Neural crest cell (in vitro differentiated cells): ENCODE measurements at regions not wholly inside any gene's neighbourhood (a gene's known extent, or its start where the extent isn't known, plus 50 kb on each side); places are given as distances from the start of the nearest gene placed in this dataset.

Source experiments
- DNase-seq: peaks from one replicate; pipeline ENCODE4 v3.0.0; 2021; ENCODE audit warnings: low read depth, mixed read lengths, low spot score
- H3K27ac Mint-ChIP-seq: one replicate; pipeline ENCODE4 v1.8.0; 2021; ENCODE audit warnings: mild to moderate bottlenecking, mixed read lengths; ENCODE audit not compliant: unreplicated experiment
- H3K27me3 Mint-ChIP-seq: 2 replicates; pipeline ENCODE4 v1.8.0; 2021; ENCODE audit warnings: low read depth, mild to moderate bottlenecking, mixed read lengths
- H3K36me3 Mint-ChIP-seq: 2 replicates; pipeline ENCODE4 v1.8.0; 2021; ENCODE audit warnings: low read depth, mild to moderate bottlenecking, mixed read lengths
- H3K4me1 Mint-ChIP-seq: 2 replicates; pipeline ENCODE4 v1.8.0; 2021; ENCODE audit warnings: mixed read lengths
- H3K4me3 Mint-ChIP-seq: one replicate; pipeline ENCODE4 v1.8.0; 2021; ENCODE audit warnings: mild to moderate bottlenecking, mixed read lengths
- H3K9me3 Mint-ChIP-seq: 2 replicates; pipeline ENCODE4 v1.8.0; 2021; ENCODE audit warnings: mixed read lengths
- TF ChIP-seq, protein P1 (sequence below): fragments of 200-600 bp; sonication (generic); conservative IDR thresholded peaks from 2 replicates; pipeline ENCODE4 v1.5.0; 2021; ENCODE audit warnings: antibody characterized with exemption, mild to moderate bottlenecking

- DNase-seq: no peak
- Mint-ChIP-seq H3K9me3 (no peaks in the 10 kb centered on the region), H3K4me3 (no peak overlapping the region), H3K36me3 (no peaks in the 10 kb centered on the region), H3K27me3 (no peaks in the 10 kb centered on the region), H3K27ac (no peak overlapping the region), H3K4me1 (peaks cover 3% of the 10 kb centered on the region)
- TF ChIP-seq, protein P1, sequence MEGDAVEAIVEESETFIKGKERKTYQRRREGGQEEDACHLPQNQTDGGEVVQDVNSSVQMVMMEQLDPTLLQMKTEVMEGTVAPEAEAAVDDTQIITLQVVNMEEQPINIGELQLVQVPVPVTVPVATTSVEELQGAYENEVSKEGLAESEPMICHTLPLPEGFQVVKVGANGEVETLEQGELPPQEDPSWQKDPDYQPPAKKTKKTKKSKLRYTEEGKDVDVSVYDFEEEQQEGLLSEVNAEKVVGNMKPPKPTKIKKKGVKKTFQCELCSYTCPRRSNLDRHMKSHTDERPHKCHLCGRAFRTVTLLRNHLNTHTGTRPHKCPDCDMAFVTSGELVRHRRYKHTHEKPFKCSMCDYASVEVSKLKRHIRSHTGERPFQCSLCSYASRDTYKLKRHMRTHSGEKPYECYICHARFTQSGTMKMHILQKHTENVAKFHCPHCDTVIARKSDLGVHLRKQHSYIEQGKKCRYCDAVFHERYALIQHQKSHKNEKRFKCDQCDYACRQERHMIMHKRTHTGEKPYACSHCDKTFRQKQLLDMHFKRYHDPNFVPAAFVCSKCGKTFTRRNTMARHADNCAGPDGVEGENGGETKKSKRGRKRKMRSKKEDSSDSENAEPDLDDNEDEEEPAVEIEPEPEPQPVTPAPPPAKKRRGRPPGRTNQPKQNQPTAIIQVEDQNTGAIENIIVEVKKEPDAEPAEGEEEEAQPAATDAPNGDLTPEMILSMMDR: peak; percentile 85
These were observed 171.9 kb upstream of the GATA6 start for GRCh38 chr18:21997207-21998143.

- Mint-ChIP-seq H3K9me3 (no peaks in the 10 kb centered on the region), H3K4me1 (peaks cover 3% of the 10 kb centered on the region), H3K36me3 (no peaks in the 10 kb centered on the region), H3K4me3 (no peak overlapping the region), H3K27me3 (no peaks in the 10 kb centered on the region), H3K27ac (no peak overlapping the region)
- DNase-seq: no peak
- TF ChIP-seq, protein P1: no peak
These were observed 170.9 kb upstream of the GATA6 start for GRCh38 chr18:21998486-21998885.

DNA sequence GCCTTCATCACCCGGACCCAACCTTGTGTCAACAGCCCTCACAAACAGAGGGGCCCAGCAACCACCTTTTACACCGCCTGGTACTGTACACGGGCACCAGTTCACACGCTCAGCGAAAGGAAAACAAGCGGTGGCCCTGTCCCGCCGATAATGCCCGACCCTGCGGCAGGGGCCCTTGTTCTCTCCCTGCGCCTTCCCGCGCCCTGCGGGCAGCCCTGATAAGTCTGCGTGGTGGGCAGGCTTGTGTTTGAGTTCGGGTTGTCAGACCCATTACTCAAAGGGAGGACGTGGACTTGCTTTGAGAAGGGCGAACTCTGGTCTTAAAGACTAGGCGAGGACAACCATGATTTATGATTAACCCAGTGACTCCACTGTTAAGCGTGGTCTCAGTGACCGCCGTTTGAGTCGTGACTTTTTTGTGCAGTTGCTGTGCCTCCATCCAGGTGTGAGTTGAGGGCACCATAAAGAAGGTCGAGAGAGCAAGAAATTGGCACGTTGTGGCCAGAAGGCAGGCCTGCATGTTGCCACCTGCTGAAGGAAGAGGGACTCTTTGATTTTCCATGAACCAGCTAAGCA, 167.4 kb upstream of the GATA6 start:
- Mint-ChIP-seq H3K4me1 (peaks cover 3% of the 10 kb centered on the region), H3K27me3 (no peaks in the 10 kb centered on the region), H3K4me3 (no peak overlapping the region), H3K36me3 (no peaks in the 10 kb centered on the region), H3K9me3 (no peaks in the 10 kb centered on the region), H3K27ac (no peak overlapping the region)
- no peak for DNase-seq
- TF ChIP-seq, protein P1: no peak

- TF ChIP-seq, protein P1: no peak
- peaks cover 3% of the 10 kb centered on the region for H3K9me3 Mint-ChIP-seq
- H3K4me3 Mint-ChIP-seq: no peak overlapping the region
- no peaks in the 10 kb centered on the region for H3K27me3 Mint-ChIP-seq
- no peaks in the 10 kb centered on the region for H3K4me1 Mint-ChIP-seq
- no peak overlapping the region for H3K27ac Mint-ChIP-seq
- no peak for DNase-seq
- no peaks in the 10 kb centered on the region for H3K36me3 Mint-ChIP-seq
These were observed 164.1 kb upstream of the GATA6 start for GRCh38 chr18:22005191-22005841.

GRCh38 chr18:22006458-22006857, 162.9 kb upstream of the GATA6 start:
- Mint-ChIP-seq H3K36me3 (no peaks in the 10 kb centered on the region), H3K4me3 (no peak overlapping the region), H3K4me1 (no peaks in the 10 kb centered on the region), H3K9me3 (peaks cover 3% of the 10 kb centered on the region), H3K27ac (no peak overlapping the region), H3K27me3 (no peaks in the 10 kb centered on the region)
- TF ChIP-seq, protein P1: no peak
- DNase-seq: no peak
